Bone marrow (tissue), 2 donors: ENCODE measurements at regions not wholly inside any gene's neighbourhood (a gene's known extent, or its start where the extent isn't known, plus 50 kb on each side); places are given as distances from the start of the nearest gene placed in this dataset.
"Not testable (repeated sequence)": the region's sequence is repeated elsewhere in the genome, so short reads cannot be mapped to it uniquely, and the experiment has no call there.

Source experiments
- DNase-seq, 2 donors: peaks; one replicate each; lab custom pipeline; 2025; lab: John Stamatoyannopoulos, UW

DNA sequence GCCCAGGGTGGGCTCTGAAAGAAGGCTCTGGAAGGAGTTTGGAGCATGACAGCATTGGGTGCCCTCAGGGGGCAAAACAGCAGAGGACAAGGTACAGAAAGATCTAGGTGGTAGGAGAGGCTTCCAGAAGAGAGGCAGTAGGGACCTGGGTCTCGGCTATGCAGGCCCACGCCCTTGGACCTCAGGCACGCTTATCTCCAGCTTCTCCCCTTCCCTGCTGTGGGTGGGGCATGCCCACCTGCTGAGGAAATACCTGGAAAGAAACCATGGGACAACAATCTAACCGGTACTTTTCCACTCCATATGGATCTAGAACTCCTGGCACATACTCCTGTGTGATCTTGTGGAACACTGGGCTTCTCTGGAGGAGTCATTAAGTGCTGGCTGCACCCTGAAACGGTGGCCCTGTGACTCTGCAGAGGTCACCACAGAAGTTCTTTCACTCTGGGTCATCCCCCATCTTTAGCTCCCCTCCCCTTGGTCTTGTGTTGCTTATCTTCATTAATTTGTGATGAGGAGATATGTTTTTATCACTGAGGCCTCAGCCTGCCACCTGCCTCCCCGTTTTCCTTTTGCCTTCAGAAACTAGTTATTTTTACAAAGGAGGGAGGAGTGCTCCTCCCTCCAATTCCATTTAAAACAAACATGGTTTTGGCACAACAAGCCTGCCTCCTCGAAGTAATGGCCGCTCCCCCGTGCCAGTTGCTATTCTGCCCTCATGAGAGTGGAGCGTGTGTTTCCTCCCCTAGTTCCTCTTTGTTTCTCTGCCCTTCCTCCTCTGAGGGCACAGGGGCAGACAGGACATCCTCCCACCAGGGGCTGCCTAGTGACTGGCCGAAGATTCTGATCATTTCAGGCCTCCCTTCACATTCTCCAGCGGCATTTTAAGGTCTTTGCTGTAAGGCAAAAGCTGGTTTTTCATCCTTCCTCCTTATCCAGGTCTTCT is 78.0 kb upstream of the ATP5PO start:
- peak in 1 of 2 donors; percentile 96 for DNase-seq

- DNase-seq = not testable (repeated sequence)
Measured at GRCh38 chr21:33992412-33992811, 76.8 kb upstream of the ATP5PO start.

DNA sequence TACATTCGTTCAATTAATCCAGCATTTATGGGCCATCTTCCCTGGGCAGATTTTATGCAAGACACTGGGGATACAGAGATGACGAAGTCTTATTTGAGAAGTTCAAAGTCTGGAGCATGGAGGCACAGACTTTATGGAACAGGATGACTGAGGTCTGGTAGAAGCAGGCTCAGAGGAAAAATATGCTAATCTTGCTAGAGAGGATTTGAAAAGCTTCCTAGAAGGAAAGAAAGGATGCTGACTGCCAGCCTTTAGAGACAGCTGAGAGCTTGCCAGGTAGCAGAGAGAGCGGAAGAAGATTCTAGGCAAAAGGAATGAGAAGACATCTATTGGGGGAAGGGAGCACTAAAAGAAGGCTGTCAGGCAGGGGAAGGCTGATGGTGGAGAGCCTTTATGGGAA is 75.5 kb upstream of the ATP5PO start:
- DNase-seq = no peak

DNA sequence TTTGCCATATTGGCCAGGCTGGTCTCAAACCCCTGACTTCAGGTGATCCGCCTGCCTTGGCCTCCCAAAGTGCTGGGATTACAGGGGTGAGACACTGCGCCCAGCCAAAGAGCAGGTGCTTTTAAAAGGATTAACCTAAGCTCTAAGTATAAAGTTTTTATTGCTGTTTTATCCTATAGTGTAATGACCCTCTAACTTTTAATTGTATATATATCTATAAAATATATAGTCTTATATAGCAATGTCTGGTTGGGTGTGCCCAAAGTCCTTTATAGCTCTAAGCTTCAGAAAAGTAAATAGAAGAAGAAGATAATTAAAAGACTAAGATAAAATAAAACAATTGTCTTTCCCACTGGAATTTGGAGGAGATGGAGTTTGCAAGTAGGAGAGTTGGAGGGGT is 73.8 kb upstream of the ATP5PO start:
- DNase-seq = no peak

GRCh38 chr21:33988237-33989017 is 72.8 kb upstream of the ATP5PO start:
- DNase-seq = no peak

GRCh38 chr21:33987461-33987860 is 71.9 kb upstream of the ATP5PO start:
- no peak for DNase-seq

- DNase-seq = no peak
Measured at GRCh38 chr21:33985117-33986050, 69.8 kb upstream of the ATP5PO start.

- no peak for DNase-seq
Measured at GRCh38 chr21:33984021-33984481, 68.4 kb upstream of the ATP5PO start.

DNA sequence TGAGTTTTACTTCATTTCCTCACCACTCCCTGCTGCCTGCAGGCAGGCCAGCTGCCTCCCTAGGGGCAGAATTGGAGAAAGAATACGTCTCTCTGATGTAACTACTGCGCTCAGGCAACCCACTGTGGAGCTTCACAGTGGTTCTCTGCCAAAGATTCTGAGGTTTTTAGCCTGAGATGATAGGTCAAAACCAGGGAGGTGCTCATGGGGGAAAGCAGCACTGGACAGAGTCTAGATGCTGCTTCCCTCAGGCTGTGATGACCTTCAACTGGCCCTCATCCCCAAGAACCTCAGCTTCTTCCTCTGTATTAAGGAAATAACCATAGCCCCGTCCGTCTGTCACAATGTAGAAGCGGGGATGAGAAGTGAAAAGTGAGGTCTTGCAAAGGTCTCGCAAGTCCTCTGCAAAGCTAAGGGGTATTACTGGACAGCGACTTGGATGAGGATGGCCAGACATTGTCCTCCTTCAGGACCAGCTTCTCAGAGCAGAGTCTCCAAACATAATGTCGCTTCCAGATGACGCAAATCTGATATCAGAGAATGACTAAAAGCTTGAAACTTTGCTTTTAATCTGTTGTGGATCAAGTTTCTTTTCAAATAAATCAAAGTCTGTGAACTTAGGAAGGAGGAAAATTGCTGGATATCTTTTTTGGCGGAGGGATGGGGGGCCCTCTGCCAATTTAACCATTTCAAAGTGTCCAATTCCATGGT is 65.9 kb upstream of the ATP5PO start:
- DNase-seq = no peak

DNA sequence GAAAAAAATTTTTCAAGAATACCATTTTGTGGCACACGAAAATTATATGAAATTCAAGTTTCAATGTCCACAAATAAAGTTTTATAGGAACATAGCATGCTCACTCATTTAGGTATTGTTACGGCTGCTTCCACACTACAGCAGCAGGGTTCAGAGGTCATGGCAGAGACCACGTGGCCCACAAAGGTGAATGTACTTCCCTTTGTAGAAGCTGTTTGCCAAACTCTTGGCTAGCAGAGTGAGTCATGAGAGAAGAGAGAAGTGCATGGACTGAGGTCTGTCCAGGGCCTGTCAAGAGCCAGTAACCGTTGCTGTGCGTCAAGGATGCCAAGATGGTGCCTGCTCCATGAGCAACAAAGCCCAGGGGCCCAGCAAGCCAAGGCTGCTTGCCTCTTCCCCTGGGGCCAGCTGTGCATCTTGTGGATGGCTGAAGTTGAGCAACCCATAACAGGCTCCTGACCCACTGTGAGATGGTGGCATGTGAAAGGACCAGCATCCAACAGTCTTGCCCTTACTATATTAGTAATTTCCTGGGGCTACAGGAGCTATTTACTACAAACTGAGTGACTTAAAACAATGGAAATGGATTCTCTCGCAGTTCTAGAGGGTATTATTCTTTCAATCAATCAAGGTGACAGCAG is 64.8 kb upstream of the ATP5PO start:
- DNase-seq = no peak

DNA sequence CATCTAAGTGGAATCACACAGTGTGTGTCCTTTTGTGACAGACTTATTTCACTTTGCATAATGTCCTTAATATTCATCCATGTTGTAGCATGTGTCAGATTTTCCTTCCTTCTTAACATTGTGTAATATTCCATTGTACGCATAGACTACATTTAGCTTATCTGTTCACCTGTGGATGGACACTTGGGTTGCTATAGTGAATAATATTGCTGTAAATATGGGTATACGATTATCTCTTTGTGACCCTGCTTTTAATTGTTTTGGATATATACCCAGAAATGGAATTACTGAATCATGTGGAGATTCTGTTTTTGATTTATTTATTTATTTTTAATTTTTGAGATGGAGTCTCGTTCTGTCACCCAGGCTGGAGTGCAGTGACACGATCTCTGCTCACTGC is 63.0 kb upstream of the ATP5PO start:
- no peak for DNase-seq

DNA sequence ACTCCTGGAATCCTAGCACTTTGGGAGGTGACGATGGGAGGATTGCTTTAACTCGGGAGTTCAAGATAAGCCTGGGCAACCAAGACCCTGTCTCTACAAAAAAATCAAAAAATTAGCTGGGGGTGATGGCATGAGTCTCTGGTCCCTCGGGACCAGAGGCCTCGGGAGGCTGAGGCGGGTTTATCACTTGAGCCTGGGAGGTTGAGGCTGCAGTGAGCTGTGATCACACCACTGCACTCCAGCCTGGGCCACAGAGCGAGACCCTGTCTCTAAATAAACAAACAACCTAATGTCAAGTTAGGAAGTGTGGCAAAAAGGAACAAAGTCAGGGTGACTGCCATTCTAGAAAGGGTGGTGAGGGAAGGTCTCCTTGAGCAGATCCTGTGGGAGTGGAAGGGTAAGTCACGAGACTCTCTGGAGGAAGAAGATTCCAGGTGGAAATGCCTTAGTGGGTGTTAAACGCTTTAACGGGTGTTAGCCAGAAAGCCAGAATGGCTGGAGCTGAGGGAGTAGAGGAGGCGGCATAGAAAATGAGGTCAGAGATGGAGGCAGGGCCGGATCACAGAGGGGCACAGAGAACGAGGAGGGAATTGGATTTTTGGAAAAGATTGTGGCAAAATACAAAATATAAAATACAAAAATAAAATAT is 62.2 kb upstream of the ATP5PO start:
- DNase-seq = no peak

GRCh38 chr21:33977017-33977720 is 61.6 kb upstream of the ATP5PO start:
- no peak for DNase-seq

DNA sequence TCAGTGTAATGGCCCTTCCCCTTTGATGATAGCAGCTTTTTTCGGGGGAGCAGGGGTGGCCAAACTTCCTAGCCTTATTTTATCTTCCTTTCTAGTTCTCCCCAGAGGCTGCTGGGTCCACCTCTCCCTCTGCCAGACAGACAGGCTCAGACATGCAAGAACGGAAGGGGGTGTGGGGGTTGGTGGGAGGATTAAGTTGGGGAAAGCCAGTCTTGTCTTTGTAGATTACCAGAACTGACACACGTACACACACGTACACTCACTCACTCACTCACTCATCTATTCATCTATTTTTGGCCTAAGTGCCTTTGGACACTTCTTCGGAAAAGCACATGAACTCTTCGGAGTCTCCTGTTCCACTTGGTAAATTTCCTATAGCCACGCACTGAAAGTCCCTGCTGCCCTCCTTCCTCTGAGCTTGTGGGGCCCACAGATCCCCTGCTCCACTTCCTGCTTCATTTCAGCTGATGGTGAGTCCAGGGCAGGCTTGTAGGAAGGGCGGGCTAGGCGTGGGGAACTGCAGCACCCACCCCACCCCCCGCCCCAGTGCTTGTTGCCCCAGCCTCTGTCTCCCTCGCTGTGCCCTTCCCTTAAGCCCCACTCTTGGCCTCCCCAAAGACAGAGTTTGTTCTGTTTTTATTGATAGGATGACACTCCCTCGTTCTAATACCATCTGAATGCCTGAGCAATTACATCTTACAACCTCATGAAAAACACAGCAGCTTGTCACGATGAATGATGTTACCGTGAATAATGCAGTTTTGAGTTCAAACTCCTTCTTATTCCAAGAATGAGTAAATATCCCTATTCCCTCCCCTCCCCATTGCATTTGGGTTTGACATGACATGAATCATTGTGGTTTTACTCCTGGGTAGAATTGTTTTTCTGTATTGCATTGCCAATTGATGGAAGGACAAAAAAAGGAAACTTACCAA is 60.7 kb upstream of the ATP5PO start:
- DNase-seq = peak; percentile 25 to 73

DNA sequence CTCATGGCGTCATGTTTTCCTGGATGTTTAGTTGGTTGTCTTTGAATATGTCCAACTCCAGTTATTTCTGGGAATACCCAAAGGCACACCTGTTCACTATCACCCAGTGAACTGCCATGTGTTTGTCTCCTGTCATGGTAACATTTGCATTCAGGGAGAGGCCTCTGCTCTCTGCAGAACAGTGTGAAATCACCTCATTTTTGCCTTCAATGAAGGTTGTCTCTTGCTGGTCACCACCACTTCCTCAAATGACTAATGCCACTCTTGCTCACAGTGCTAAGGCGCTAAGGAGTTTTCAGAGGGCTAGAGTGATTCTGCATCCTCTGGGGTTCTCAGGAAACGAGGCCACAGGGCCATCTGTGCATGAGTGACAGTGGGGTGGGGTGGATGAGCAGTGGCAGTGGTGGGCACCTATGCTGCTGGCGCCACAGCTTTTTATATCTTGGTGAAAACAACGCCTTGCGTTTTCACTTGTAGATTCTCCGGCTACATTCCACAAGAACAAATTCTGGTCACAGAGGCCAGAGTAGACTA is 60.0 kb upstream of the ATP5PO start:
- DNase-seq = peak; percentile 25 to 92

- DNase-seq = no peak
Measured at GRCh38 chr21:33974513-33975468, 59.2 kb upstream of the ATP5PO start.

DNA sequence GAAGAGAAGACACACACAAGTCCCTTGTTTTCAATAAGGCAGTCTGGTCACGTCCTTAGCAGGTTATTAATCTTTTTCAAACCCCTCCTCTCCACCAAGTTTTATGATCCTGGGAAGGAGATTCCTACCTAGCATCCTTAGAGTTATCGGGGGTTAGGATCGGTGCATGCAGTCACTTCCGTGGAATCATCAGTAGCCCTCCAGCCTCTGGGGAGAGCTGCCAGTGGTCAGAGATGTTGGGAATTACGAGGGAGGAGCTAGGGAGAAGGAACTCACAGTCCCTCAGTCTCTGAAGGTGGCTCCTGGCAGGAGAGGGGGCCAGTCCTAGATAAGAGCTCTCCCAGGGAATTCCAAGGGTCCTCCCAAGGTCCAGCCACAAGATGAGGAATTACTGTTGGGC is 57.7 kb upstream of the ATP5PO start:
- no peak for DNase-seq
